GM06990 (cell line): ENCODE measurements at regions not wholly inside any gene's neighbourhood (a gene's known extent, or its start where the extent isn't known, plus 50 kb on each side); places are given as distances from the start of the nearest gene placed in this dataset.

Experiments
- DNase-seq: peaks from one replicate; pipeline ENCODE4 v3.0.0-alpha.2; 2011; ENCODE audit not compliant: insufficient read length; ENCODE audit errors: extremely low read depth
- H3K27me3 ChIP-seq: replicated peaks from 2 replicates; pipeline ENCODE4 v1.6.0; 2011; ENCODE audit warnings: low read length; ENCODE audit not compliant: control insufficient read depth, insufficient read depth
- H3K36me3 ChIP-seq: 2 replicates; pipeline ENCODE4 v1.5.1; 2011; ENCODE audit warnings: low read length; ENCODE audit not compliant: control insufficient read depth, insufficient read depth
- H3K4me3 ChIP-seq: replicated peaks from 2 replicates; pipeline ENCODE4 v1.5.1; 2011; ENCODE audit warnings: low read depth, mild to moderate bottlenecking, control low read depth, low read length
- TF ChIP-seq, protein P1 (sequence below): IDR thresholded peaks from 2 replicates; pipeline ENCODE4 v1.5.1; 2011; ENCODE audit warnings: low read length, control low read depth, mild to moderate bottlenecking, inconsistent platforms; ENCODE audit not compliant: insufficient read depth, poor library complexity, severe bottlenecking

DNA sequence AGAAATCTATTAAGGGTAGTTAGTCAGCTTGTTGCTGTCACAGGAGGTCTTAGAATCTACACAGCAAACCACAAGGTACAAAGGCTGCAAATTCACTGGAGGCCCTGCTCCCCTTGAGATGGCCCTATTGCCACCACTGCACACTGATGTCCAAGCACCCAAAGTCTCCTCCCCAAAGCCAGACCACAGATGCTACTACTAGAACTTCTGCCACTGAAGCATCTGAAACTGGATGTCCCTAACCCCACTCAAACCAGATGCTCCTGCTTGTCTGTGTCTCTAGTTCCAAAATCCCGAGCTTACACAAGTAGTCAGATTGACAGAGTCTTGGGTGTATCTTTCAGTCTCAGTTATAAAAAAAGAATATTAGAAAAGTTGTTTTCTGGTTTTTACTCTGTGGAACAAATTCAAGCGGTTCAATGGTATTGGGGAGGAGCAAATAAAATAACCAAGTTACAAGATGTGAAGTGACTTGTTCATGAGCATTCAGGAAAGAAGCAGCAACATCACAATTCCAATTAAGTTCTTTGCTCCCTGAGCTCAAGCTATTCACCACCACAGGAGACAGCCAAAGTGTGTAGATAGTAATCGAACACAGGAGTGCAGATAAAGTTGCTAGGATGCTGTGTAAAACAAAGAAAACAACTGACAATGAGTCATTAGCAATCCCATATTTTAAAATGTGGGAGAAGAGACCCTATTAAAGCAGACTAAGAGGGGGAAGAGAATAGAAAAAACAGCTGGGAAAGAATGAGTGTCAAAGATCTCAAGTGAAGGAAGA is 352.3 kb downstream of the PDGFC start:
- TF ChIP-seq, protein P1, sequence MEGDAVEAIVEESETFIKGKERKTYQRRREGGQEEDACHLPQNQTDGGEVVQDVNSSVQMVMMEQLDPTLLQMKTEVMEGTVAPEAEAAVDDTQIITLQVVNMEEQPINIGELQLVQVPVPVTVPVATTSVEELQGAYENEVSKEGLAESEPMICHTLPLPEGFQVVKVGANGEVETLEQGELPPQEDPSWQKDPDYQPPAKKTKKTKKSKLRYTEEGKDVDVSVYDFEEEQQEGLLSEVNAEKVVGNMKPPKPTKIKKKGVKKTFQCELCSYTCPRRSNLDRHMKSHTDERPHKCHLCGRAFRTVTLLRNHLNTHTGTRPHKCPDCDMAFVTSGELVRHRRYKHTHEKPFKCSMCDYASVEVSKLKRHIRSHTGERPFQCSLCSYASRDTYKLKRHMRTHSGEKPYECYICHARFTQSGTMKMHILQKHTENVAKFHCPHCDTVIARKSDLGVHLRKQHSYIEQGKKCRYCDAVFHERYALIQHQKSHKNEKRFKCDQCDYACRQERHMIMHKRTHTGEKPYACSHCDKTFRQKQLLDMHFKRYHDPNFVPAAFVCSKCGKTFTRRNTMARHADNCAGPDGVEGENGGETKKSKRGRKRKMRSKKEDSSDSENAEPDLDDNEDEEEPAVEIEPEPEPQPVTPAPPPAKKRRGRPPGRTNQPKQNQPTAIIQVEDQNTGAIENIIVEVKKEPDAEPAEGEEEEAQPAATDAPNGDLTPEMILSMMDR = no peak
- Histone ChIP-seq H3K4me3 (no peak overlapping the region), H3K27me3 (no peaks in the 10 kb centered on the region), H3K36me3 (no peaks in the 10 kb centered on the region)
- DNase-seq = no peak

DNA sequence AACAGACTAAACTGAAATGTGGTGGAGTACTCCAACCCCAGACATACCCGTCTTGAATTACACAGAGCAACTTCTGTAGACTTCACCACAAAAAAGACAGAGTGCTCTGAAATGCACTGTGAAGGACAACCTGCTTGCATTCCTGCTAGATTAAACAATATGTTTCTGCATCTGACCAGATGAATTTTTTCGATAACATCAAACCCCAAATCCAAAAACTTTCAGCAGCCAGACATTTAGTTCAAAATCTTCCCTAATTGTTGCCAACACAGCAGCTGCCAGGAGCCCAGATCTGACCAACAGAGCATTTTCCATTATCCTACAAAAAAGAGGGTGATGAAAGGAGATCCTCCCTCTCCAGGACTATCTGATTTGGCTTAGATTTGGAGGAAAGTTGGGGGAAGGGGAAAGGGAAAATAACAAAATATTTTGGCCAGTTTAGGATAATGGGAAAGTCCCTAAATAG is 356.5 kb downstream of the PDGFC start:
- Histone ChIP-seq H3K27me3 (no peaks in the 10 kb centered on the region), H3K36me3 (no peaks in the 10 kb centered on the region), H3K4me3 (no peak overlapping the region)
- no peak for DNase-seq
- TF ChIP-seq, protein P1 = no peak

DNA sequence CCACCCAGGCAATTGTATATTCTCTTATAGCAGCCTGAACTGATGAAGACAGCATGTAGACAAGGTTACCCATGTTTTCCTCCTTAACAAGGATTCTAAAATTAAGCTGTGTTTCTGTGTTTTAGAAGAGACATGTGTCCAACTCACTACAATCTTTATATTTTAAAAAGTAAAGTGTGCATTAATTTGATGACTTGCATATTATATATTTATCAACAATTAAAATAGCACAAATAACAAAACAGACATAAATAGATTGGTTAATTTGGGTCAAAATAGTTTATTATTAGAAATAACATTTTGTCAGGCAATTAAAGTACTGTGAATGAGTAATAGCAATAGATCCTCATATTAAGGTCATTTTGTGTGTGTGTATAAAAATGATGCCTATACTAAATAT is 357.1 kb downstream of the PDGFC start:
- no peaks in the 10 kb centered on the region for H3K36me3 ChIP-seq
- TF ChIP-seq, protein P1 = no peak
- DNase-seq = no peak
- no peaks in the 10 kb centered on the region for H3K27me3 ChIP-seq
- no peak overlapping the region for H3K4me3 ChIP-seq

DNA sequence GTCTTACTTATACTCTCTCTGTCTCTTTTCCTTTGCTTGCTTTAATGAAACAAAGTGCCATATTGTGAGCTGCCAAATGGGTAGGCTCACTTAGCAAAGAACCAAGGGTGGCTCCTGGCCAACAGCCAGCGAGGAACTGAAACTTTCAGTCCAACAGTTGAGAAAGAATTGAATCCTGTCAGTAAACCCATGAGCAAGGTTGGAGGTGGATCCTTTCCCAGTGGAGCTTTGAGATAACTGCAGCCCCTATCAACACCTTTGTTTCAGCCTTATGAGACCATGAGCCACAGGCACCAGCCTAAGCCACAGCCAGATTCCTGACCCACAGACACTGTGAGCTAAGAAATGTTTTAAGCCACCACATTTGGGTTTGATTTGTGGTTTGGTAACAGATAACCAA is 362.2 kb downstream of the PDGFC start:
- H3K27me3 ChIP-seq = no peaks in the 10 kb centered on the region
- DNase-seq = no peak
- H3K36me3 ChIP-seq = no peaks in the 10 kb centered on the region
- TF ChIP-seq, protein P1 = no peak
- H3K4me3 ChIP-seq = no peak overlapping the region

DNA sequence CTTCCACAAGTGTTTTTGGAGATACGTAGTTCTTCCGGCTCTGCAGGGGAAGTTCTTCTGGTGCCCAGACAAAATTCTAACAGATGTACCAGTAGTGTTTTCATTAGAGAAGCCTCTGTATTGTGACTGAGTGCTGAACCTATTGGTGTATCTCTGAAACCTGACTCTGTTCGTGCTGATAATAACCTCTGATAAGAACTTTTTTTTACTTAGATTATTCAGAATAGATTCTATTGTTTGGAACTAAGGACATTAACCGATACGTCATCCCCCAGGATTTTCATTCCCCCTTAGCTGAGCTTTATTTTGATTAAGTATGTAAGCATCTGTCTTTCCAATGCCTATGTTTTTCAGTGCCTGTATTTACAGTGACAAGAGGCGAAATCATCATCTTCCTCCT is 362.9 kb downstream of the PDGFC start:
- H3K4me3 ChIP-seq = no peak overlapping the region
- no peaks in the 10 kb centered on the region for H3K36me3 ChIP-seq
- H3K27me3 ChIP-seq = no peaks in the 10 kb centered on the region
- no peak for DNase-seq
- TF ChIP-seq, protein P1 = no peak

DNA sequence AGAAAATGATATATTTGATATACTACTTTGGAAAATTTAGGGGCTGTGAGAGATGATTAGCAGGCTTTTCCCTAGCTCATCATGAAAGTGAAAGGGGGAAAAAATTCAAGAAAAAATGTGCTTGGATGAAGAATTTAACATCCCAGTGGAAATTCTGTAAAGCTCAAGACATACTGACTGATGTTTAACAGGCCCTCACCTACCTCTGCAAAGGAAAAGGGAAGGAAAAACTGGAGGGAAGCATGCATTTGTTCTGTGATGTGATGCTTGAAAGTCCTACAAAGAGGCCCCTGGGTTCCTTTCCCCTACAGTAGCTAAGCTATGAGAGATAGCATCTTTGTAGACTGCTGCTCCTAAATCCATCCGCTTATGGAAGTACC is 364.1 kb downstream of the PDGFC start:
- DNase-seq = no peak
- Histone ChIP-seq H3K4me3 (no peak overlapping the region), H3K27me3 (no peaks in the 10 kb centered on the region), H3K36me3 (no peaks in the 10 kb centered on the region)
- TF ChIP-seq, protein P1 = no peak
